HT1080 (cell line): ENCODE measurements at regions not wholly inside any gene's neighbourhood (a gene's known extent, or its start where the extent isn't known, plus 50 kb on each side); places are given as distances from the start of the nearest gene placed in this dataset.
A peak's percentile ranks its signal among the peaks of the same experiment; 100 is the strongest.

Source experiments
- DNase-seq: peaks from one replicate; pipeline ENCODE4 v3.0.0-alpha.2; 2015; ENCODE audit warnings: low read depth

GRCh38 chr10:9869205-9869604, 1148.5 kb upstream of the CELF2 start:
- no peak for DNase-seq

GRCh38 chr10:9869606-9870176, 1148.0 kb upstream of the CELF2 start:
- no peak for DNase-seq

GRCh38 chr10:9875353-9875752, 1142.3 kb upstream of the CELF2 start:
- DNase-seq, result peak; percentile 29

- peak; percentile 85 for DNase-seq
Measured at GRCh38 chr10:9877978-9878377, 1139.7 kb upstream of the CELF2 start.

GRCh38 chr10:9878383-9878782, 1139.3 kb upstream of the CELF2 start:
- no peak for DNase-seq

GRCh38 chr10:9885761-9886160, 1131.9 kb upstream of the CELF2 start:
- no peak for DNase-seq

GRCh38 chr10:9886772-9887171, 1130.9 kb upstream of the CELF2 start:
- DNase-seq, result no peak

GRCh38 chr10:9895453-9895852, 1122.2 kb upstream of the CELF2 start:
- no peak for DNase-seq

- no peak for DNase-seq
Measured at GRCh38 chr10:9895981-9896380, 1121.7 kb upstream of the CELF2 start.

- DNase-seq, result no peak
Measured at GRCh38 chr10:9898633-9899395, 1118.9 kb upstream of the CELF2 start.

GRCh38 chr10:9900751-9901150, 1116.9 kb upstream of the CELF2 start:
- no peak for DNase-seq

- DNase-seq, result no peak
Measured at GRCh38 chr10:9901971-9902370, 1115.7 kb upstream of the CELF2 start.

- no peak for DNase-seq
Measured at GRCh38 chr10:9910446-9910845, 1107.2 kb upstream of the CELF2 start.

GRCh38 chr10:9911488-9911887, 1106.2 kb upstream of the CELF2 start:
- DNase-seq, result no peak

GRCh38 chr10:9913876-9914514, 1103.7 kb upstream of the CELF2 start:
- no peak for DNase-seq

- no peak for DNase-seq
Measured at GRCh38 chr10:9921544-9921943, 1096.1 kb upstream of the CELF2 start.

- no peak for DNase-seq
Measured at GRCh38 chr10:9922126-9922870, 1095.4 kb upstream of the CELF2 start.

GRCh38 chr10:9926003-9926402, 1091.7 kb upstream of the CELF2 start:
- no peak for DNase-seq

GRCh38 chr10:9926881-9927280, 1090.8 kb upstream of the CELF2 start:
- no peak for DNase-seq

GRCh38 chr10:9939716-9940115, 1078.0 kb upstream of the CELF2 start:
- DNase-seq, result no peak

- DNase-seq, result no peak
Measured at GRCh38 chr10:9944690-9945089, 1073.0 kb upstream of the CELF2 start.

- peak; percentile 1 for DNase-seq
Measured at GRCh38 chr10:9950070-9950469, 1067.6 kb upstream of the CELF2 start.
